Midbrain (tissue), 1 donor: ENCODE measurements at regions not wholly inside any gene's neighbourhood (a gene's known extent, or its start where the extent isn't known, plus 50 kb on each side); places are given as distances from the start of the nearest gene placed in this dataset.

Experiments
- DNase-seq: peaks from one replicate; lab custom pipeline; 2025; lab: John Stamatoyannopoulos, UW

DNA sequence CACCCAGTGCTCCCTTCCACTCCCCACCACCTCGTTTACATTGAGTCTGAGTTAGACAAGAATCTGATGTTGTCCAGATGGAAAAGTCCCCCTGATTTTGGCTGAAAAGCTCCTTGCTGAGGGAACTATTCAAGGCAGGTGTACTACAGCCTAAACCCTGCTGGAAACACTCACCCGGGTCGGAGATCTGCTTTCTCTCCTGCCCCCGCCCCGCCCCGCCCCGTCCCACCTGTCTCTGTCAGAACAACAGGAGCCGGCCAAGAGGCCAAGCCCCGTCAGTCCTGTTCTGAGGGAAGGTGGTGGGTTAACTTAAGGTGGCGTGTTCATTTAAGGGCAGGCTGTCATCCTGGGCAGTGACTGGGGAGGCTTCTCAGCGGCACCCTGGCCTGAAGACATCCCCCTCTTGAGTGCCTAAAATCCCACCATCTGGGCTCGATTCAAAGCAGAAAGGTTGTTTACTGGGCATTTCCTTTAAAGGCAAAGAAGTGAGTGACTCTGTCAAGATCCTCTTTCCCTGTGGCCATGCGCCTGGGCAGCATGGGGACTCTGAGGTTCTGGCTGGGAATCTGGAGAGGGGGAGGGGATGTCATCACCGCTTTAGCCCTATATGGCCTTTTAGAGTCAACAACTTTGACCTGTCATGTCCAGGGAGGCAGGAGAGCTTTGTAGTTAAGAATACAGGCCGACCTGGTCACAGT lies 71.1 kb upstream of the NEURL1B start:
- no peak for DNase-seq

DNA sequence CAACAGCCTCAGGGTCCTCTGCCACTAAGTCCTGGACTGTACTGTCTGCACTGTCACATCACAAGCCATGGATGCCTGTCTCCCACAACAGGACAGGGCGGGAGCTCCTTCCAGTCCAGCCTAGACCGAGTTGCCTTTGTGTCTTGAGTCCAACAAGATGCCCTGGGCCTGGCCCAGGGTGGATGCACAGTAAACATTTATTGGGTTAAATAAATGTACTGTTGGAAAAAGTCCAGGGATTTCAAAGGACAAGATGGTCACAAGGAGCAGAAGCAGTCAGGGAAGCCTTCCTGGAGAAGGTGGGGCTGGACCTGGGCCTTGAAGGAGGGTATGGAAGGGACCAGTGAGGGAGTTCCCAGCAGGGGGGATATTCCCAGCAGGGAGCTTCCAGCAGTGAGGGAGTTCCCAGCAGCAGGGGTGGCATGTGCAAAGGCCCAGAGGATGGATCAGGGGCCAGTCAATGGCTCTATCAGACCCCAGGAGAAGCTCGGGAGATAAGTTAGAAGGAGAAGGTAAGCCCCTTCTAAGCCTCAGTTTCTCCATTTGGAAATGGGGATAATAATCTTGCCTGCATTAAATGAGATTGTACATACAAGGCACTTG lies 72.7 kb upstream of the NEURL1B start:
- no peak for DNase-seq

DNA sequence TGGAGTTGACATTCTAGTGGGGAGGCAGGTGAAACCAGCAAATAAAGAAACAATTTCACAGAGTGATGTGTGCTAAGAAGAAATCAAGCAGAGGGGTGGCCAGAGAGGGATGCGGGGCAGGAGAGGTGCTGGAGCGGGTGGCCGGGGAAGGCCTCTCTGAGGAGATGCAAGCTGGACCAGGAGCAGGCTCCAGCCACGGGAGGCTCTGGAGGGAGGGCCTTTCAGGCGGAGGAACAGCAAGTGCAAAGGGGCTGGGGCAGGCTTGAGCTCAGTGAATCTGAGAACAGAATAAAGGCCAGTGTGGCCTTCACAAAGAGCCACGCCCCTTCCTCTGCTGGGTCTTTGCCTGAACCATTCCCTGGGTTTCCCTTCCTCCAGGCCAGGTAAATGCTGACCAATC lies 73.2 kb upstream of the NEURL1B start:
- DNase-seq, result no peak

DNA sequence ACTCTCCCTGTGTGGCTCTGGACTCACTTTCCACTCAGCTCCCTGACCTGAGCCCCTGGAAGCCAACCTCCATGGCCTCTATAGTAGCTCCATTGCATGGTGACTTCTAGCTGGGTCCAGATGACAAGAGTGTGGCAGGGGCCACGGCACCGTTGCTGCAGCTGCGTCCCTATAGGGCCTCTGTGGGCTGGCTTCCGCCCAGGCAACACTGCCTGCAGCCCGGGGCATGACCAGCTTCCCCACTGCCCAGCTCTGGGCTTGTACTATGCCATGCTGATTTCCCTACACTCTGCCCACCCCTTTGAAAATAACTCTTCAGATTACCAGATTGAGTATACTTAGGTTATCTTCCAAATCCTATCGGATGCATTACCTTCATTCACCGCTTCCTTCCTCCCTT lies 73.8 kb upstream of the NEURL1B start:
- DNase-seq, result no peak

DNA sequence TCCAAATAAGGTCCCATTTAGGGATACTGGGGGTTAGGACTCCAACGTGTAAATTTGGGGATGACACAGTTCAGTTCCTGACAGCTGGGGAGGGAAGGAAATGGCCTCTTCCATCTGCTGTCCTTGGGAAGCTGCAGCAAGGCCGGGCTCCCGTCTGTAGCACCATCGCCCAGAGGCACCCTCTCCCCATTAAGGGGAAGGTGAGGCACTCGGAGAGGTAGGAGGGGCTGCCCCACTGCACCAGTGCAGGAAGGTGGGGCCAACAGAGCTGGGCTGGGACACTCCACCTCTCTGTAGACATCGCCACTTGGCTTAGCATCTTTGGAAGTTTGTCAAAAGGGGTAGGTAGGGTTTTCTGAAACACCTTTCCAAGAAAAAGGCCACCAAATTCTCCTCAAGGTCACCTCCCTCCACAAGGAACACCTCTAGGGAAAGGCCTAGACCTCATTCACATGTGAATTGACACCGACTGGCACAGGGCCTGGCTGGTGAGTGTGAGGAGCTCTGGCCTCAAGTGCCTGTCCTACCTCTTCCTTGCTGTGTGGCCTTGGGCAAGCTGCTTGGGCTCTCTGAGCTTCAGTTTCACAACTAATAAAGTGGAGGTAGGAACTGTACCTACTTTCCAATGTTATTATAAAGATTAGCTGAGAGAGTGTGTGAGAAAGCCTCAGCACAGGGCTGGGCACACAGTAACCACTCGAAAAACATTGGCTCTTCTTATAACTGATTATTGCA lies 75.0 kb upstream of the NEURL1B start:
- DNase-seq, result no peak

DNA sequence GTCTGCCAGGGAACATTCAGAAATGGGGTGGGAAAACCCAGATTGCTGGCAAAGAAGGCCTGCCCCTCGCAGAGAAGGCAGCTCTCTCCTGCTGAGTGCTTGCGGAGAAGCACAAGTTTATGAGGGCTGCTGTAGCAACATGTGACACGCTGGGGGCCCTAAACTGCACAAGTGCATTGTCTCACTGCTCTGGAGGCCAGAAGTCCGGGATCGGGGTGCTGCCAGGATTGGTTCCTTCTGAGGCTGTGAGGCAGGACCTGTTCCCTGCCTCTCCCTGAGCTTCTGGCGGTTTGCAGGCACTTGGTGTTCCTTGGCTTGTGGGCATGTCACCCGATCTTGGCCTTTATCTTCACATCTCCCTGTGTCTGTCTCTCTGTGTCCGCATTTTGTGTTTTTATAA lies 75.6 kb upstream of the NEURL1B start:
- no peak for DNase-seq

DNA sequence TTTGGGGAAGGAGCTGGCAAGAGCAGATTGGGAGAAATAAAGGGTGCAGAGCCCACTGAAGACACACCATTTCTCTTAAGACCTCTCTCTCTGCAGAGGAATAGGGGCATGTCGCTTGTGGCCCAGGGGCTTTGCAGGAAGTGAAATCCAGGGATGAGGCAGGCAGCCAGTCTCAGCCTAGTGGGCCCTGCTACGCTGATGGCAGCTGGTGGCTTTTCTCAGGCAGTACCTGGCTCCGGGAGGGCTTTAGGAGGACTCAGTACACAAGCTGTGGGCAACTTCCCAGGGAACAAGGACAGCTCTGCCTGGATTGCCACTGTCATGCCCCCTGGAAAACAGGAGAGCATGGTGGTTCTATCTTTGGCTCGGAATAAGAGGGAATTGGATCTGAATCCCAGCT lies 76.2 kb upstream of the NEURL1B start:
- no peak for DNase-seq

DNA sequence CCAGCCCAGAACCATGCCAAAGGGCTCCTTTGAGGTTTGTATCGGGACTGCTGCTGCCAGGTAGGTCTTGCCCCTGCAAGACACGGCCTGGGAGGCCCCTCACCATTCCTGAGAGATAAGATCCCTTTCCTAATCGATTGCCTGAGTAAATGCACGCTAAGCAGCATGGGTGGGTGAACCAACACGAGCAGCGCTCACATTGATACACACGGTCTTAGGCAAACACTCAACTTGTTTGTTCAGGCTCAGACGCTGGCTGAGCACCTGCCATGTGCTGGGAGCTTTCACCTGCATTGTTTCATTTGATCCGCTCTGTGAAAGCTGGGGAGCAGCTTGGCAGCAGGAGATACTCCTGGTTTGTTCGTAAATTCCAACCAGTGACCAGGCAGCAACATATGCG lies 76.9 kb upstream of the NEURL1B start:
- DNase-seq, result no peak

DNA sequence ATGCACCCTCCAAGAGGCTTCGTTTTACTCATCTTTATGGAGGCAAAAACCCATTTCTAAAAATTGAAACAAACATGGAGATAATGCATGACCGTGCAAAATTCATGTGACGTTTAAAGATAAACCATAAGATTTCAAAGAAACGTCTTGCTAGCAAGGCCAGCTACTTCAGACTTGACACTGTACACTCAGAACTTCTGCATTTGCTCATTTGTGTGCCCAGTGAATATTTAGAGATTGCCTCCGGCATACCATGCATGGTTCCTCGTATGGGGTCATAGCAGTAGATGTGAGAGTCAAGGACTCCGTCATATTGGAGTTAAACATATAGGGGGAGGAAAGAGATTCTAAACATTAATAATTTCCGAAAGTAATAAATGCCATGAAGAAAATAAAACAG lies 78.6 kb upstream of the NEURL1B start:
- no peak for DNase-seq

DNA sequence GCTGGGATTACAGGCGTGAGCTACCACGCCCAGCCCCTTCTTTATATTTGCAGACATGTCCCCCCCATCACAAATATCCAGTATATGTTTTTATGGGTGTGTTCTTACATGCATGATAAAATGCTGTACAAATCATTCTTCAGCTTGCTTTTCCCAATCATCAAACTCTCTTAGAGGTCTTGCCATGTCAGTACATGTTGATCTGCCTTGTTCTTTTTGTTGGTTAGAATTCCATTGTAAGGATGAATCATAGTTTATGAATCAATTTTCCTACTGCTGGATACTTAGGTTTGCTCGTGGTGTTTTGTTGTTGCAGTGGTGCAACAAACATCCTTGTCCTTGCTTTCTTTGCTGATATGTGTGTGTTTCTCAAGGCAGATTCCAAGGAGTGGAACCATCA lies 79.9 kb upstream of the NEURL1B start:
- DNase-seq, result no peak

DNA sequence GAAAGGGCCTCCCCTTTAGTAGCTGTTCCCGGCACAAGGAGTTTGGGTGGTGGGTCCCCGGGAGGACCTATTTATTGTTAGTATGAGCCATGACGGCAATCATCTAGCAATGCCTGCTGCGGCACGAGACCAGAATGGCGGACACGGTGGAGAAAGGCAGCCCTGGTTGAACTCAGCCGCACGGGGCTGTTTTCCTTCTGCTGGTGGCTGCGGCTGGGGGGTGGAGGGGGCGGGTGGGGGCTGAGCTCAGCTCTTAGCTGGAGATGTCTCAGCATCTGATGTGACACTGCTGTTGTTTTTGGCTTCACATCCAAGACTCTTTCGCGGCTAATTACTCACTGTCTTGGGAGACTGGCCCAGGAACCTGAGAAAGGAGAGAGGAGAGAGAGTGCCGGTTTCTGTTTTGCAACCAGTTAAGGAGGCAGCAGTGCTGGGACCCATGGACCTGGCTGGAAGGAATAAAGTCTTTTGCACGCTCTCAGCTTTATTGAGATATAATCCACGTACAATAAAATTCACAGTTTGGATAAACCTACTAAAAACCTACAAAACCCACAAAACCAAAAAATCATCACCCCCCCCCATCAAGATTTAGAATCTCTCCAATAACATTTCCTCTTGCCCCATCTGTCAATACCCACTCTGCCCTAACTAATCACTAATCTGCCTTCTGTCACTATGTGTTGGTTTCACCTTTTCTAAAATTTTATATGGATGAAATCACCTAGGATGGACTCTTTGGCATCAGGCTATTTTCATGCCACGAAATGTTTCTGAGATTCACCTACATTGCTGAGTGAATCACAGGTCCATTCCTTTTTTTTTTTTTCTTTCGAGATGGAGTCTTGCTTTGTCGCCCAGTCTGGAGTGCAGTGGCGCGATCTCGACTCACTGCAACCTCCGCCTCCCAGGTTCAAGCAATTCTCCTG lies 81.8 kb upstream of the NEURL1B start:
- no peak for DNase-seq

DNA sequence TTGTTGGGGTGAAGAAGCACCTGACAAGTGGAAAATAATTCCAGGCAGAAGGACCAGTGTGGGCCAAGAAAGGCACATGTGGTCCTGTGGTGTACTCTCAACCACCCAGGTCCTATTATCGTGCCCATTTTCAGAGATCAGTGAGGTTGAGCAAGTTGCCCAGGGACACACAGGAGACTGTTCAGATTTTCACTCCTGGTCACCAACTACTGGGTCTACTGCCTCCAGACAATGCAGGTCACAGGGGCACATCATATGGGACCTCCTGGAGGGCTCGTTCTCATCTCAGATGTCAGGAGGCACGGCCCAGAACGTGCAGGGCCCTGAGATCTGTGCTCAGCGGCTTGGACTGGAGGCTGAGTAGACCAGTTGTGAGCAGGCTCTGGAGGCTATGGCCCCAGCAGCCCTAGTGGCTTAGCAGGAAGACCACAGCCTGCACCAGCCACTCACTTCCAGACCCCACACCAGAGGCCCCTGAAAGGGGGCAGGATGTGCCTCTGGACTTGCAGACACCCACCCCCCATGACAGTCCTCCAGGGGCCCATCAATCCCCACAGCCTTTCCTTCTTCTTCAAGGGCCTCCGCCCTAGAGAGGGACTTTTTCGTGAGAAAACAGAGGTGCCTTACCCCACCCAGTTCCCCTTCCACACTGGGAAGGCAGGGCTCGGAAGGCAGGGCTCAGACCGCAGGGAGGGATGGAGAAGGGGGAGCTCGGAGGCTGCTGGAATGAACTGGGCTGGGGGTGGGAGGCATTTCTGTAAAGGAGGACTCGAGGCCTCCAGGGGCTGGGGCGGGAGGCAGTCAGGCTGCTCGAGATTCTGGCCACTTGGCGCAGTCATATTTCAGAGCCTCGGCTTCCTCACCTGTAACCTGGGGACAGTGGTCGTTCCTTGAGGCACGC lies 82.7 kb upstream of the NEURL1B start:
- no peak for DNase-seq

DNA sequence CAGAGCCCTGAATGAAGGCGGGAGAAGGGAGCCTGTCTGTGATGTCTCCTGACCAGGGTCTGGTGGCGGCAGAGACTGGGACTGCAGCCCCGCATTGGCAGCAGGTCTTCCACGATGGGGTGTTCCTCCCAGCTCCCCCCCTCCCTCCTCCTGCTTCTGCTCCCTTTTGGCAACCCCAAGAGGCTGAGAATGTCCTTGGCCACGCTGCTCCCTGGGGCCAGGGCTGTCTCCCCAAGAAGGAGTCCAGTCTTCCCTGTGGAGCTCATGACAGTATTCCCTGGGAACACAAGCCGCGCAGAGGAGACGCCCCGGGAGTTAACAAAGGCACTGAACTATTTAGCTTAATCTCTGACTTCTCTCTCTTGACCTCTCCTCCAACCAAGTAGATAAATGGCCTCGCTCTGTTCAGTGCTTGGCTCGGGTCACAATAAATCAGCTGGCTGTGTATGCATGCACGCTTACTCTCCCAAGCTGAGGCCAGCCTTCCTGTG lies 84.0 kb upstream of the NEURL1B start:
- peak; percentile 33 for DNase-seq

DNA sequence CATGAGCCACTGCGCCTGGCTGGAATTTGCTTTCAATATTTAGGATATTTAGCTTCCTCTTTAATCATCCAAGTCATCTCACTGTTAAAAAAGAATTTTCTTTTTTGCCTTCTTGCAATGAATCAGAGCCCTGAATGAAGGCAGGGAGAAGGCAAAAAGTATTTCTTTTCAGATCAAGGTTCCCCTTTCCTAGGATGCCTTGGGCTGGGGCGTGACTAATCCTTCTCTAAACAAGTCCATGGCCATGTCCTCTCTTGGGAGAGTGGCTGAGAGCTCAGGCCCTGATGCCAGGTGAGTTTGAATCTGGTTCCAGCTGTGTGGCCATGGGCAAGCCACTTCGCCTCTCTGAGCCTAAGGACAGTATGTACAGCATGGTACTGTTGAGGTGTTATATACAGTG lies 84.8 kb upstream of the NEURL1B start:
- no peak for DNase-seq

DNA sequence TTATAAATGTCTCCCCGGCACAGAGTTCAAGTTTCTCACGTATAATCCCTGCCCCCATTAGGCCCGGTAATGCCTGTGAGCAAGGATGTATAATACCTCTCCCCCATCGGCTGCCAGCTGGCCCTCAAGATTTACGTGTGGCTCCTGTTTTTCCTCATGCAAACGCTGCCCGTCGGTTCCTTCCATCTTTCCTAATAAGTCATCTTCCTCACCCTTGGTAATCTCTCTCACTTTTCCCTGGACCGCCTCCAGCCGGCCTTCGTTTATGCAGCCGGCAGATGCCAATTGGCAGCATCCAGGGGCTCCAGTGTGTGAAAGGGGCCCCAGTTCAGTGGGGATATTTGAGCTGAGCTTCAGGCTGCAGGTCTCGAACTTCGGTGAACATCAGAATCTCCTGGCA lies 86.5 kb upstream of the NEURL1B start:
- DNase-seq, result no peak

DNA sequence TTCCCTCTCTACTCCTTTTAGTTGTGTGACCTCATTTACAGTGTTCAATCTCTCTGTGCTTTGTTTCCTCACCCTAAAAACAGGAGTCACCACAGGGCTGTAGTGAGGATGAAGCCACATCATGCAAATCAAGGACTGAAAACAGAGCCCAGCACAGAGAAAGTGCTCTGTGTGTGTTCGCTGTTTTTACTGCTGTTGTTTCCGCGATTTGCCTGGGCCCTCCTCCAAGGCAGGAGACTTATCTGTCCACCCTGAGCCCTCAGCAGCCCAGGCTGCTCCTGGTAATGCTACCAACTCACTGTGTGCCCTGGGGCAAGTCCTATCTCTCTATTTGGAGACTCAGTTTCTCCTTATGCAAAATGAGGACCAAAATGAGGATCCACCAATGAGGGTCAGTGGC lies 87.2 kb upstream of the NEURL1B start:
- DNase-seq, result no peak

DNA sequence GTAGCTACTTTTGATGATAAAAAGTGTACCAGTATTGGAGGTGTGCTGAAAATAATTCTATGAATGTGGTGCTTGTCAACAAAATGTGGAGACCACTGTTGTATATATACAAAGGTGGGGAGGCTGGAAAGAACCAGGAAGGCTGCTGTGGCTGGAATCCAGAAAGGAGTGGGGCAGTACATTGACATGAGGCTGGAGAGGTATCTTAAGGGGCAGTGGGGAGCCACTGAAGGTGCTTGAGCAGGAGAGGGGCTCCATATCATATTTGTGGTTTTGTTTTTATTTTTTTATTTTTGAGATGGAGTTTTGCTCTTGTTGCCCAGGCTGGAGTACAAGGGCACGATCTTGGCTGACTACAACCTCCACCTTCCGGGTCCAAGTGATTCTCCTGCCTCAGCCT lies 87.9 kb upstream of the NEURL1B start:
- DNase-seq, result no peak

DNA sequence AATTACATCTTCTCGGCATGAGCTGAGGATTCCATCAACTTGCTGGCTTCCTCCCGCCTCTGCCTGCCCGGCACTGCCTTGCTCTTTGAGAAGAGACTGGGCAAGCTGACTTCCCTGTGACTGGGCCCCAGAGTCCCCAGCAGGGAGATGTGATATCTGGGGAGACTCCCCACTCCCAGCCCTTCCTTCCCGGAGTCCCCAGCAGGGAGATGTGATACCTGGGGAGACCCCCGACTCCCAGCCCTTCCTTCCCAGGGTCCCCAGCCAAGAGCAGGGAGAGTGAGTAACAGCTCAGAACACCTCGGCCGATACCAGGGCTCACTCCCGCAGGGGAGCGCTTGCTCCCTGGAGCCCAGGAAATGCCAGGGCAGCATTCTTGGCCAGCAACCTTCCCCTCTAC lies 90.1 kb upstream of the NEURL1B start:
- no peak for DNase-seq

DNA sequence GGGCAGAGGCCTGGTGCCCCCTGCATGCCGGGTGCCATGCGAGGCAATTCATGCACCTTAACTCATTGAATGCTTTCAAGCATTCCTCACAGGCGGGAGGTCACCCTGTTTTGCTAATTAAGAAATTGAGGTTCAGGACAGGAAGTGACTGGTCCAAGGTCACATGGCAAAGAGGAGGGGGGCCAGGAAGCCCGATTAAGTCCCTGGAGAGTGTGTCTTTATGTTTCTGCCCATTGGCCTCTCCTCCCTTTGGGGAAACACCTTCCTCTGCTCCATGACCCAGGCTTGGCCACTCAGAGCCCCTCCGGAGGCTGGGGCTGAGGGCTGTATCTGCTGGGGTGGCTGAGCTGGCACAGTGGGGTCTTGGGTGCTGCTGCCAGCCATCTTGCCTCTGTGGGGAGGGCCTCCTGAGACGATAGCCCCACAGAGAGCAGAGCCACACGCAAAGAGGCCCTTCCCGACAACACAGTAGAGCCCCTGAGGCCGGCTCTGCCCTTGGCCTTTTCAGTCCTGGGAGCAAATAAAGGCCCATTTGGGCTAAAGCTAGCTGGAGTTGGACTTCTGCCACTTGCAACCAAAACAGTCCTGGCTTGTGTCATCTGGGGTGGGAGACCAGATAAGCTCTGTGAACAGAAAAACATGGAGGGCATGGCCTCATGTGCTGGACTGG lies 90.8 kb upstream of the NEURL1B start:
- DNase-seq, result no peak

DNA sequence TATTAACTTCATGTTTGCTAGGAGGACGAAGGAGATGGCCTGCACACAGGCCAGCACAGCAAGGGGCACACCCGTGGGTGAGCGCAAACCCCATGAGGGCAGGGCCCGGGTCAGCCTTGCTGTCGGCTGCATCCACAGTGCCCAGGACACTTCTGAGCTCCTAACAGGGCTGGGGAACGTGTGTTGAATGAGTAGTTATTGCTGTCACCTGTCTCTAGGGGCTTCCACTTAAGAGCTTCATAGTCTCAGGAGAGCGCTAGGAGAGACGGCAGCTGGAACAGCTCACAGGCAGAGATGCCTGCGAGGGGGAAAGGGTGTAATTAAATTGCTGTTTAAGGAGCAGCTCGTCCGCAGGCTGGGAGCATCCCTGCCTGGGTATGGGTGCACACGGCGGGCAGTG lies 91.4 kb upstream of the NEURL1B start:
- DNase-seq, result no peak
